WTC11 (cell line): ENCODE measurements at regions not wholly inside any gene's neighbourhood (a gene's known extent, or its start where the extent isn't known, plus 50 kb on each side); places are given as distances from the start of the nearest gene placed in this dataset.

Source experiments
- ATAC-seq: fragments of 200-7000 bp; cut with Tn5 transposase; 2 replicates; pipeline ENCODE4 v1.10.0; 2021; ENCODE audit warnings: mild to moderate bottlenecking, moderate library complexity
- CTCF ChIA-PET: fragments of 300-600 bp; sonication (Branson Sonifier 250); formaldehyde crosslinking; loops from one replicate; lab custom pipeline; 2021; ENCODE audit warnings: antibody characterized with exemption; lab: Charles Lee
- POLR2A ChIA-PET: fragments of 350-600 bp; sonication (Branson Sonifier 250); formaldehyde crosslinking; loops from one replicate; lab custom pipeline; 2021; ENCODE audit warnings: antibody characterized with exemption; lab: Charles Lee
- DNase-seq: peaks from one replicate; pipeline ENCODE4 v3.0.0; 2021; ENCODE audit warnings: low spot score
- H3K27ac Mint-ChIP-seq: 2 replicates; pipeline ENCODE4 v1.8.0; 2021; ENCODE audit warnings: mixed read lengths
- H3K27me3 Mint-ChIP-seq: 2 replicates; pipeline ENCODE4 v1.8.0; 2021; ENCODE audit warnings: low read depth, mild to moderate bottlenecking, moderate library complexity, mixed read lengths
- H3K36me3 Mint-ChIP-seq: 2 replicates; pipeline ENCODE4 v1.8.0; 2021; ENCODE audit warnings: mixed read lengths
- H3K4me1 Mint-ChIP-seq: 2 replicates; pipeline ENCODE4 v1.8.0; 2022; ENCODE audit warnings: mixed read lengths
- H3K4me3 Mint-ChIP-seq: 2 replicates; pipeline ENCODE4 v1.8.0; 2021; ENCODE audit warnings: mild to moderate bottlenecking, moderate library complexity, mixed read lengths
- H3K9me3 Mint-ChIP-seq: 2 replicates; pipeline ENCODE4 v1.8.0; 2021; ENCODE audit warnings: mixed read lengths
- ATF6 ChIP-seq: sonication (generic); formaldehyde crosslinking; IDR thresholded peaks from 2 replicates; pipeline ENCODE4 v1.8.1; 2023; ENCODE audit warnings: mild to moderate bottlenecking, missing genetic modification reagents
- CBFB ChIP-seq: sonication (generic); formaldehyde crosslinking; IDR thresholded peaks from 2 replicates; pipeline ENCODE4 v1.8.1; 2022; ENCODE audit warnings: mild to moderate bottlenecking, low read depth, missing genetic modification reagents
- CDX4 ChIP-seq: fragments of 250-450 bp; sonication (Bioruptor Pico); IDR thresholded peaks from 2 replicates; pipeline ENCODE4 v1.9.0; 2021; ENCODE audit warnings: moderate library complexity, mild to moderate bottlenecking, inconsistent platforms, borderline replicate concordance
- E2F5 ChIP-seq: sonication (generic); formaldehyde crosslinking; IDR thresholded peaks from 2 replicates; pipeline ENCODE4 v1.8.1; 2022; ENCODE audit warnings: mild to moderate bottlenecking, moderate library complexity, missing genetic modification reagents
- ELF4 ChIP-seq: sonication (generic); formaldehyde crosslinking; IDR thresholded peaks from 2 replicates; pipeline ENCODE4 v1.8.1; 2022; ENCODE audit warnings: low read depth, mild to moderate bottlenecking, moderate library complexity, missing genetic modification reagents
- FOXJ3 ChIP-seq: sonication (generic); formaldehyde crosslinking; IDR thresholded peaks from 2 replicates; pipeline ENCODE4 v1.9.0; 2021; ENCODE audit warnings: missing genetic modification reagents, mild to moderate bottlenecking, borderline replicate concordance
- FOXK1 ChIP-seq: sonication (generic); formaldehyde crosslinking; IDR thresholded peaks from 2 replicates; pipeline ENCODE4 v1.8.0; 2022; ENCODE audit warnings: mild to moderate bottlenecking, moderate library complexity, missing genetic modification reagents
- FOXP1 ChIP-seq: sonication (generic); formaldehyde crosslinking; IDR thresholded peaks from 2 replicates; pipeline ENCODE4 v1.8.0; 2022; ENCODE audit warnings: missing genetic modification reagents, mild to moderate bottlenecking, moderate library complexity, borderline replicate concordance
- GABPB1 ChIP-seq: sonication (generic); formaldehyde crosslinking; IDR thresholded peaks from 2 replicates; pipeline ENCODE4 v1.8.1; 2023; ENCODE audit warnings: mild to moderate bottlenecking, missing genetic modification reagents
- IRF1 ChIP-seq: sonication (generic); formaldehyde crosslinking; IDR thresholded peaks from 2 replicates; pipeline ENCODE4 v1.8.0; 2023; ENCODE audit warnings: missing genetic modification reagents
- IRF2 ChIP-seq: sonication (generic); formaldehyde crosslinking; IDR thresholded peaks from 2 replicates; pipeline ENCODE4 v1.8.0; 2022; ENCODE audit warnings: low read depth, missing genetic modification reagents, borderline replicate concordance
- NFE2L1 ChIP-seq: sonication (generic); formaldehyde crosslinking; IDR thresholded peaks from 2 replicates; pipeline ENCODE4 v1.8.1; 2023; ENCODE audit warnings: missing genetic modification reagents
- NR3C1 ChIP-seq: sonication (generic); formaldehyde crosslinking; conservative IDR thresholded peaks from 2 replicates; pipeline ENCODE4 v1.8.1; 2023; ENCODE audit warnings: low read depth, mild to moderate bottlenecking, missing genetic modification reagents
- PREB ChIP-seq: sonication (generic); formaldehyde crosslinking; IDR thresholded peaks from 2 replicates; pipeline ENCODE4 v1.8.1; 2022; ENCODE audit warnings: mild to moderate bottlenecking, missing genetic modification reagents, moderate library complexity, borderline replicate concordance
- SMAD4 ChIP-seq: sonication (generic); formaldehyde crosslinking; IDR thresholded peaks from 2 replicates; pipeline ENCODE4 v1.8.0; 2022; ENCODE audit warnings: mild to moderate bottlenecking, missing genetic modification reagents
- SP1 ChIP-seq: sonication (generic); formaldehyde crosslinking; conservative IDR thresholded peaks from 2 replicates; pipeline ENCODE4 v1.8.1; 2022; ENCODE audit warnings: missing genetic modification reagents
- USF2 ChIP-seq: sonication (generic); formaldehyde crosslinking; IDR thresholded peaks from 2 replicates; pipeline ENCODE4 v1.8.1; 2023; ENCODE audit warnings: mild to moderate bottlenecking, missing genetic modification reagents, moderate library complexity
- ZNF138 ChIP-seq: sonication (generic); formaldehyde crosslinking; conservative IDR thresholded peaks from 2 replicates; pipeline ENCODE4 v1.8.1; 2022; ENCODE audit warnings: mild to moderate bottlenecking, moderate library complexity, missing genetic modification reagents
- ZNF219 ChIP-seq: sonication (generic); formaldehyde crosslinking; IDR thresholded peaks from 2 replicates; pipeline ENCODE4 v1.8.0; 2023; ENCODE audit warnings: missing genetic modification reagents, mild to moderate bottlenecking, borderline replicate concordance
- ZNF512 ChIP-seq: sonication (generic); formaldehyde crosslinking; IDR thresholded peaks from 2 replicates; pipeline ENCODE4 v1.8.1; 2022; ENCODE audit warnings: missing genetic modification reagents, borderline replicate concordance

GRCh38 chr3:25967385-25967784 lies 177.5 kb downstream of the OXSM start:
- H3K9me3 Mint-ChIP-seq = peaks cover 11% of the 10 kb centered on the region
- TF ChIP-seq IRF2 (CRISPR knock-in tag) (no peak), SP1 (CRISPR knock-in tag) (no peak), IRF1 (CRISPR knock-in tag) (no peak), CBFB (CRISPR knock-in tag) (no peak), ATF6 (no peak), USF2 (no peak), FOXP1 (CRISPR knock-in tag) (no peak), E2F5 (CRISPR knock-in tag) (no peak), GABPB1 (no peak), ZNF512 (CRISPR knock-in tag) (no peak)
- TF ChIP-seq, all 79 proteins: peak for 0
- Mint-ChIP-seq H3K27ac (no peak overlapping the region), H3K36me3 (no peaks in the 10 kb centered on the region), H3K4me1 (no peaks in the 10 kb centered on the region), H3K27me3 (no peaks in the 10 kb centered on the region), H3K4me3 (no peak overlapping the region)
- ATAC-seq = no peak
- POLR2A ChIA-PET = interaction anchor here (0.6 kb wide), 1 partner anchor 201 kb away, joined by 6 read pairs; no protein-coding TSS in a partner anchor
- CTCF ChIA-PET = no interaction called here
- no peak for DNase-seq

- Mint-ChIP-seq H3K4me3 (no peak overlapping the region), H3K4me1 (peaks cover 7% of the 10 kb centered on the region), H3K27ac (no peak overlapping the region), H3K9me3 (peaks cover 11% of the 10 kb centered on the region), H3K36me3 (no peaks in the 10 kb centered on the region), H3K27me3 (no peaks in the 10 kb centered on the region)
- CTCF ChIA-PET = no interaction called here
- POLR2A ChIA-PET = no interaction called here
- TF ChIP-seq PREB (CRISPR knock-in tag) (no peak), CDX4 (no peak), IRF1 (CRISPR knock-in tag) (no peak), NR3C1 (CRISPR knock-in tag) (no peak), FOXK1 (no peak), ZNF138 (CRISPR knock-in tag) (no peak), USF2 (no peak), ELF4 (CRISPR knock-in tag) (no peak), NFE2L1 (no peak), SMAD4 (CRISPR knock-in tag) (no peak), FOXJ3 (CRISPR knock-in tag) (no peak), ZNF219 (CRISPR knock-in tag) (no peak)
- no peak for DNase-seq
- no peak for ATAC-seq
Measured at GRCh38 chr3:25971736-25972135, 181.8 kb downstream of the OXSM start.
